SK-N-SH (cell line): ENCODE measurements at regions not wholly inside any gene's neighbourhood (a gene's known extent, or its start where the extent isn't known, plus 50 kb on each side); places are given as distances from the start of the nearest gene placed in this dataset.

ENCODE experiments used
- CTCF ChIA-PET: fragments of 300-600, 350-600 bp; formaldehyde crosslinking; extraction: SDS; loops from one replicate; lab custom pipeline; 2021; lab: Yijun Ruan, JAX
- POLR2A ChIA-PET: fragments of 350-600 bp; sonication (Branson Sonifier 250); formaldehyde crosslinking; extraction: SDS; loops from one replicate; lab custom pipeline; 2020; ENCODE audit warnings: antibody characterized with exemption, inconsistent platforms; lab: Yijun Ruan, JAX
- DNase-seq: peaks from one replicate; pipeline ENCODE4 v3.0.0; 2012
- H2AFZ ChIP-seq: fragments of 200-600 bp; sonication (generic); 2 replicates; pipeline ENCODE4 v1.8.1; 2016; ENCODE audit warnings: antibody characterized with exemption, mild to moderate bottlenecking, low read depth
- H3F3A ChIP-seq: fragments of 200-600 bp; sonication (generic); replicated peaks from 2 replicates; pipeline ENCODE3; 2016; ENCODE audit warnings: antibody characterized with exemption, mild to moderate bottlenecking; ENCODE audit not compliant: insufficient read depth
- H3K27ac ChIP-seq, 2 experiments: fragments of 200-500 bp in 1 of 2; fragments of 200-600 bp in 1 of 2; sonication (Bioruptor generic) in 1 of 2; sonication (generic), shearing (Covaris generic) in 1 of 2; 2 replicates each; pipeline versions ENCODE4 v1.5.1 to v1.6.1; 2014 to 2016; ENCODE audit warnings: low read depth in 2 of 2, inconsistent platforms in 1 of 2, low read length in 1 of 2, mild to moderate bottlenecking in 1 of 2, mixed read lengths in 1 of 2
- H3K27me3 ChIP-seq: fragments of 200-600 bp; sonication (generic), shearing (Covaris generic); 2 replicates; pipeline ENCODE4 v1.6.1; 2016; ENCODE audit warnings: mixed run types; ENCODE audit not compliant: insufficient read depth
- H3K36me3 ChIP-seq, 2 experiments: fragments of 200-500 bp in 1 of 2; fragments of 200-600 bp in 1 of 2; sonication (Bioruptor generic) in 1 of 2; sonication (generic) in 1 of 2; replicated peaks in 1 of 2; 2 replicates each; pipeline versions ENCODE3 to v1.5.1; 2014 to 2016; ENCODE audit warnings: low read length in 1 of 2, mild to moderate bottlenecking in 1 of 2; ENCODE audit not compliant: insufficient read depth in 2 of 2, control insufficient read depth in 1 of 2
- H3K4me1 ChIP-seq, 2 experiments: fragments of 200-500 bp in 1 of 2; fragments of 200-600 bp in 1 of 2; sonication (Bioruptor generic) in 1 of 2; sonication (generic), shearing (Covaris generic) in 1 of 2; 2 replicates each; pipeline versions ENCODE4 v1.5.1 to v1.6.1; 2014 to 2016; ENCODE audit warnings: low read depth in 1 of 2, low read length in 1 of 2, mixed run types in 1 of 2; ENCODE audit not compliant: insufficient read depth in 2 of 2, control insufficient read depth in 1 of 2
- H3K4me2 ChIP-seq: fragments of 200-600 bp; sonication (generic), shearing (Covaris generic); 2 replicates; pipeline ENCODE4 v1.6.1; 2017; ENCODE audit warnings: mixed run types
- H3K4me3 ChIP-seq, 2 experiments: fragments of 200-500 bp in 1 of 2; fragments of 200-600 bp in 1 of 2; sonication (Bioruptor generic) in 1 of 2; sonication (generic), shearing (Covaris generic) in 1 of 2; 2 replicates each; pipeline versions ENCODE4 v1.5.1 to v1.8.1; 2014 to 2016; ENCODE audit warnings: low read depth in 2 of 2, inconsistent platforms in 1 of 2, low read length in 1 of 2, mild to moderate bottlenecking in 1 of 2, mixed read lengths in 1 of 2, moderate library complexity in 1 of 2
- H3K79me2 ChIP-seq: fragments of 200-600 bp; sonication (generic); 2 replicates; pipeline ENCODE4 v1.8.1; 2017; ENCODE audit warnings: mild to moderate bottlenecking; ENCODE audit not compliant: insufficient read depth
- H3K9ac ChIP-seq: fragments of 200-600 bp; sonication (generic); 2 replicates; pipeline ENCODE4 v1.6.1; 2017; ENCODE audit warnings: mixed run types
- H3K9me2 ChIP-seq: fragments of 200-600 bp; sonication (generic); 2 replicates; pipeline ENCODE4 v1.6.1; 2017; ENCODE audit warnings: mixed run types
- H3K9me3 ChIP-seq: fragments of 200-600 bp; sonication (generic); 2 replicates; pipeline ENCODE4 v1.6.1; 2017; ENCODE audit warnings: mixed run types, mild to moderate bottlenecking, moderate library complexity
- H4K20me1 ChIP-seq: fragments of 200-600 bp; sonication (generic); 2 replicates; pipeline ENCODE4 v1.6.1; 2017; ENCODE audit warnings: mild to moderate bottlenecking, mixed run types; ENCODE audit not compliant: insufficient read depth
- EP300 ChIP-seq, 2 experiments: IDR thresholded peaks; 2 replicates each; pipeline versions ENCODE4 v1.4.0 to v1.6.1; 2012; ENCODE audit warnings: borderline replicate concordance in 1 of 2, low read depth in 1 of 2, low read length in 1 of 2
- NFIC ChIP-seq: IDR thresholded peaks from 2 replicates; pipeline ENCODE4 v1.4.0; 2012; ENCODE audit warnings: borderline replicate concordance
- RAD21 ChIP-seq: IDR thresholded peaks from 2 replicates; pipeline ENCODE4 v1.6.1; 2012; ENCODE audit warnings: mild to moderate bottlenecking, low read length
- RCOR1 ChIP-seq: fragments of 150-350 bp; IDR thresholded peaks from 2 replicates; pipeline ENCODE4 v1.6.1; 2017; ENCODE audit warnings: antibody characterized with exemption, low read length
- RXRA ChIP-seq: IDR thresholded peaks from 2 replicates; pipeline ENCODE4 v1.4.0; 2012; ENCODE audit warnings: low read depth, mild to moderate bottlenecking, borderline replicate concordance
- TCF12 ChIP-seq: IDR thresholded peaks from 2 replicates; pipeline ENCODE4 v1.4.0; 2012
- whole genome bisulfite sequencing: methylation state at CpG from one replicate; pipeline ENCODE4 v1.1.6; 2017; ENCODE audit warnings: low lambda C conversion rate; 5-methylcytosine and 5-hydroxymethylcytosine counted together
- TF ChIP-seq, protein P1 (sequence below): IDR thresholded peaks from 2 replicates; pipeline ENCODE4 v1.6.1; 2012; ENCODE audit warnings: mild to moderate bottlenecking, low read depth, low read length, moderate library complexity

DNA sequence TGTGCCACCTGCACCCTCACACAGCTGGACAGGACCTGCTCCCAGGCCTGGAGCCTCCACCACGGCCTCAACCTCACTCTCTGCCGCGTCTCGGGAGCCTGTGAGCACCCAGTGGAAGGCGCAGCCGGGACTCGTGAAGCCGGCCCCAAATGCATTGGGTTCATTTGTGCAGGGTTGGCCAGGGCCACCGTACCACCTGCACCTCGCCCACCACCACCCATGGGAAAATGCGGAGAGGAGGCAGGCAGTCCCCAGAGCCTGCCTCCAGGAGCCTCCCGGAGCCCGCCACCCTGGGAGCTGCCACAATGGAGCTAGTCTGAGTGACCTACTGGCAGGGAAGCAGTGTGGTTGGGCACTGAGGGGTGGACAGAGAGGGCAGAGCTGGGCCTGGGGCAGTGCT lies 62.5 kb upstream of the HRH1 start:
- TF ChIP-seq TCF12 (no peak), NFIC (no peak)
- ChIA-PET POLR2A (no interaction called here), CTCF (interaction anchor here (1.5 to 2.7 kb wide), 2 partner anchors 31 to 146 kb away, joined by 4 to 13 read pairs; no protein-coding TSS in a partner anchor)
- no peaks in the 10 kb centered on the region for H3K36me3 ChIP-seq
- 33% methylated on average over 3 of the region's 13 CpGs for WGBS
- H3K9ac ChIP-seq: no peak overlapping the region
- H3K4me1 ChIP-seq: peaks cover 6 to 14% of the 10 kb centered on the region in 2 experiments; a peak in 1 of 4 replicates
- H3F3A ChIP-seq: peaks cover 13% of the 10 kb centered on the region
- no peak overlapping the region for H3K4me3 ChIP-seq
- no peaks in the 10 kb centered on the region for H3K79me2 ChIP-seq
- H3K4me2 ChIP-seq: no peak overlapping the region
- no peak for DNase-seq
- no peaks in the 10 kb centered on the region for H3K9me3 ChIP-seq
- no peak overlapping the region for H3K27ac ChIP-seq
- no peaks in the 10 kb centered on the region for H3K27me3 ChIP-seq
- H2AFZ ChIP-seq: no peak overlapping the region
- no peaks in the 10 kb centered on the region for H4K20me1 ChIP-seq
- H3K9me2 ChIP-seq: no peaks in the 10 kb centered on the region

DNA sequence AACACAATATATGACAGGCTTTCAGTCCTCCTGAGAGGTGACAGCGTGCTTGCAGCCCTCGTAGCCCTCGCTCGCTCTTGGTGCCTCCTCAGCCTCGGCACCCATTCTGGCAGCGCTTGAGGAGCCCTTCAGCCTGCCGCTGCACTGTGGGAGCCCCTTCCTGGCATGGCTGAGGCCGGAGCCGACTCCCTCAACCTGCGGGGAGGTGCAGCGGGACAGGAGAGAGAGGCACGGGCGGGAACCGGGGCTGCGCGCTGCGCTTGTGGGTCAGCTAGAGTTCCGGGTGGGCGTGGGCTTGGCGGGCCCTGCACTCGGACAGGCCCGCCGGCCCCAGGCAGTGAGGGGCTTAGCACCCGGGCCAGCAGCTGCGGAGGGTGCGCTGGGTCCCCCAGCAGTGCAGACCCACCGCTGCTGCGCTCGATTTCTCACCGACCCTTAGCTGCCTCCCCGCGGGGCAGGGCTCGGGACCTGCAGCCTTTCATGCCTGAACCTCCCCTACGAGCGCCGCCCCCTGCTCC lies 60.4 kb upstream of the HRH1 start:
- no peak overlapping the region for H3K4me2 ChIP-seq
- H3K79me2 ChIP-seq: no peaks in the 10 kb centered on the region
- 92% methylated on average over 17 of the region's 36 CpGs for WGBS
- H3F3A ChIP-seq: peaks cover 17% of the 10 kb centered on the region
- H2AFZ ChIP-seq: no peak overlapping the region
- H3K27ac ChIP-seq: no peak overlapping the region
- POLR2A ChIA-PET: no interaction called here
- H3K4me3 ChIP-seq: no peak overlapping the region
- no peak for DNase-seq
- no peak overlapping the region for H3K9ac ChIP-seq
- H3K36me3 ChIP-seq: no peaks in the 10 kb centered on the region
- no peaks in the 10 kb centered on the region for H4K20me1 ChIP-seq
- H3K4me1 ChIP-seq: peaks cover 6 to 17% of the 10 kb centered on the region in 2 experiments; a peak in 1 of 4 replicates
- CTCF ChIA-PET: interaction anchor here (1.1 to 6.4 kb wide), 3 partner anchors 34 to 335 kb away, joined by 3 to 44 read pairs (median 5); no protein-coding TSS in a partner anchor
- TF ChIP-seq, protein P1, sequence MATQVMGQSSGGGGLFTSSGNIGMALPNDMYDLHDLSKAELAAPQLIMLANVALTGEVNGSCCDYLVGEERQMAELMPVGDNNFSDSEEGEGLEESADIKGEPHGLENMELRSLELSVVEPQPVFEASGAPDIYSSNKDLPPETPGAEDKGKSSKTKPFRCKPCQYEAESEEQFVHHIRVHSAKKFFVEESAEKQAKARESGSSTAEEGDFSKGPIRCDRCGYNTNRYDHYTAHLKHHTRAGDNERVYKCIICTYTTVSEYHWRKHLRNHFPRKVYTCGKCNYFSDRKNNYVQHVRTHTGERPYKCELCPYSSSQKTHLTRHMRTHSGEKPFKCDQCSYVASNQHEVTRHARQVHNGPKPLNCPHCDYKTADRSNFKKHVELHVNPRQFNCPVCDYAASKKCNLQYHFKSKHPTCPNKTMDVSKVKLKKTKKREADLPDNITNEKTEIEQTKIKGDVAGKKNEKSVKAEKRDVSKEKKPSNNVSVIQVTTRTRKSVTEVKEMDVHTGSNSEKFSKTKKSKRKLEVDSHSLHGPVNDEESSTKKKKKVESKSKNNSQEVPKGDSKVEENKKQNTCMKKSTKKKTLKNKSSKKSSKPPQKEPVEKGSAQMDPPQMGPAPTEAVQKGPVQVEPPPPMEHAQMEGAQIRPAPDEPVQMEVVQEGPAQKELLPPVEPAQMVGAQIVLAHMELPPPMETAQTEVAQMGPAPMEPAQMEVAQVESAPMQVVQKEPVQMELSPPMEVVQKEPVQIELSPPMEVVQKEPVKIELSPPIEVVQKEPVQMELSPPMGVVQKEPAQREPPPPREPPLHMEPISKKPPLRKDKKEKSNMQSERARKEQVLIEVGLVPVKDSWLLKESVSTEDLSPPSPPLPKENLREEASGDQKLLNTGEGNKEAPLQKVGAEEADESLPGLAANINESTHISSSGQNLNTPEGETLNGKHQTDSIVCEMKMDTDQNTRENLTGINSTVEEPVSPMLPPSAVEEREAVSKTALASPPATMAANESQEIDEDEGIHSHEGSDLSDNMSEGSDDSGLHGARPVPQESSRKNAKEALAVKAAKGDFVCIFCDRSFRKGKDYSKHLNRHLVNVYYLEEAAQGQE: no peak
- TF ChIP-seq RXRA (no peak), RCOR1 (no peak), EP300 (IDR thresholded peaks at IDR 0.05; ENCODE audit: borderline replicate concordance in 1 of 2, low read depth in 1 of 2, low read length in 1 of 2) (no peak), NFIC (no peak), RAD21 (no peak)
- H3K9me3 ChIP-seq: no peaks in the 10 kb centered on the region
- no peaks in the 10 kb centered on the region for H3K9me2 ChIP-seq
- H3K27me3 ChIP-seq: no peaks in the 10 kb centered on the region
